HuH-7.5 (cell line): ENCODE measurements at regions not wholly inside any gene's neighbourhood (a gene's known extent, or its start where the extent isn't known, plus 50 kb on each side); places are given as distances from the start of the nearest gene placed in this dataset.
"Not testable (repeated sequence)": the region's sequence is repeated elsewhere in the genome, so short reads cannot be mapped to it uniquely, and the experiment has no call there.

Source experiments
- DNase-seq: peaks from one replicate; pipeline ENCODE4 v3.0.0; 2011; ENCODE audit warnings: low spot score

GRCh38 chr6:53446151-53446550 lies 97.4 kb upstream of the ELOVL5 start:
- DNase-seq = no peak

- DNase-seq = no peak
Observed at GRCh38 chr6:53441761-53442160, 93.0 kb upstream of the ELOVL5 start.

GRCh38 chr6:53441035-53441493 lies 92.3 kb upstream of the ELOVL5 start:
- DNase-seq = no peak

- DNase-seq = no peak
Observed at GRCh38 chr6:53440336-53440945, 91.7 kb upstream of the ELOVL5 start.

GRCh38 chr6:53439556-53439955 lies 90.8 kb upstream of the ELOVL5 start:
- DNase-seq = no peak

- DNase-seq = peak; percentile 20
Observed at GRCh38 chr6:53437557-53438202, 88.9 kb upstream of the ELOVL5 start.

- DNase-seq = no peak
Observed at GRCh38 chr6:53436526-53437303, 88.0 kb upstream of the ELOVL5 start.

GRCh38 chr6:53433951-53434285 lies 85.2 kb upstream of the ELOVL5 start:
- DNase-seq = no peak

- no peak for DNase-seq
Observed at GRCh38 chr6:53433261-53433950, 84.7 kb upstream of the ELOVL5 start.

GRCh38 chr6:53432318-53433161 lies 83.8 kb upstream of the ELOVL5 start:
- DNase-seq = peak; percentile 30

- no peak for DNase-seq
Observed at GRCh38 chr6:53431704-53432103, 83.0 kb upstream of the ELOVL5 start.

- no peak for DNase-seq
Observed at GRCh38 chr6:53429401-53429800, 80.7 kb upstream of the ELOVL5 start.

- no peak for DNase-seq
Observed at GRCh38 chr6:53428886-53429285, 80.1 kb upstream of the ELOVL5 start.

GRCh38 chr6:53426667-53427270 lies 78.0 kb upstream of the ELOVL5 start:
- no peak for DNase-seq

- no peak for DNase-seq
Observed at GRCh38 chr6:53426117-53426516, 77.4 kb upstream of the ELOVL5 start.

- DNase-seq = no peak
Observed at GRCh38 chr6:53424976-53425718, 76.4 kb upstream of the ELOVL5 start.

GRCh38 chr6:53424300-53424699 lies 75.5 kb upstream of the ELOVL5 start:
- DNase-seq = no peak

- not testable (repeated sequence) for DNase-seq
Observed at GRCh38 chr6:53423560-53423959, 74.8 kb upstream of the ELOVL5 start.

- DNase-seq = no peak
Observed at GRCh38 chr6:53419026-53419425, 70.3 kb upstream of the ELOVL5 start.

- no peak for DNase-seq
Observed at GRCh38 chr6:53418288-53418687, 69.5 kb upstream of the ELOVL5 start.

- no peak for DNase-seq
Observed at GRCh38 chr6:53417141-53417540, 68.4 kb upstream of the ELOVL5 start.
